ENCODE measurements at regions not wholly inside any gene's neighbourhood (a gene's known extent, or its start where the extent isn't known, plus 50 kb on each side); places are given as distances from the start of the nearest gene placed in this dataset.
A peak's percentile ranks its signal among the peaks of the same experiment; 100 is the strongest.

DNA sequence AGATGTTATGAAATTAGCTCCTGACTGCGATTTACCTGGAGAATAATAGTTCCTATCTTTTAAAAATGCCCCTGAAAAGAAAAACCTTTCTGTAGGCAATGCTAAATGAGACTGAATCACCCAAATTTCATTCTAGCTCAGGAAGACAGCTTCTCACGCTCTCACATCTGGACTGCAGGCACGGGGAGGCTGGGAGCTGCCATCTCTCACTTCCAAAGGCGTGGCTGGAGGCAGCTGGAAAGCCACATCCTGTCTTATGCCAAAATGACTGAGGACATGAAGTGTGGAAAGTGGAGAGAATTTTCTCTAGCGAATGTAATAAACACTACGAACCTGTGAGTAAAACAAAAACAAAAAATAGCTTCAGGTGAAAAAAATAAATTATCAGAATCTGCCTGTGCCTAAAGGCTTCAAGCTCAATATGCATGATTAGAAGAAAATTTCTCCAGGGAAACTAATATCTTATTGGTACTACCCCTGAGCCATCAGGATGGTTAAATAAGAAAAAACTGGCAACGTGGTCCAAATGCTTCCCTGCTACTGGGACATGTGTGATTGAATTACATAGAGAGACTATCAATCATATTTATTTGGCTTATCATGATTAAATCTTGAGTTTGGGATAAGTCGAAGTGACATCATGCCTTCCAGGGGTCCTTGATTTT is 58.1 kb upstream of the UBL3 start:
- DNase-seq (ENCODE audit: low read depth): peak; percentile 94
- H3K4me3 ChIP-seq (ENCODE audit: control insufficient read depth, low read depth, low read length): no peak overlapping the region
- TF ChIP-seq CTCF (conservative IDR thresholded peaks at IDR 0.05; ENCODE audit: control insufficient read depth, insufficient read depth, low read depth, low read length): no peak

DNA sequence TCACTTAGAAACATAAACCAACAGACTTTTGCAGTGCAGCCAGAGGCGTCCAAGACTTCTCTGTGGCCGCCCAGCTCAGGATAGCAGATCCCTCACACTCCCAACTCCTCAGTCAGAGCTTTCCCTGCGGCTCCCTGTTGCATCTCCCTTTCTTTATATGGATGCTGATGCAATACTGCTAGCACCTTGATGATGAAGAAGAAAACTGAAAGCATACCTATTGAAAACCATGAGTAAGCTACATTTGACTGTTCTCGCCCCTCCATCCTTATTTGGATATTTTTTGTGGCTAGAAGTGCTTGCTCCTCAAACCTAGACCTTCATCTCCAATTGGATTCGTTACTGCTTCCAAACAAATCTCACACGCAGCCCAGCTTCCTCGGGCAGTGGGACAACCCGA is 57.3 kb upstream of the UBL3 start:
- H3K4me3 ChIP-seq (ENCODE audit: control insufficient read depth, low read depth, low read length): no peak overlapping the region
- DNase-seq (ENCODE audit: low read depth): no peak
- no peak for TF ChIP-seq CTCF (conservative IDR thresholded peaks at IDR 0.05; ENCODE audit: control insufficient read depth, insufficient read depth, low read depth, low read length)

- no peak for DNase-seq (ENCODE audit: low read depth)
- no peak overlapping the region for H3K4me3 ChIP-seq (ENCODE audit: control insufficient read depth, low read depth, low read length)
- no peak for TF ChIP-seq CTCF (conservative IDR thresholded peaks at IDR 0.05; ENCODE audit: control insufficient read depth, insufficient read depth, low read depth, low read length)
Observed at GRCh38 chr13:29906432-29907011, 56.1 kb upstream of the UBL3 start.

- TF ChIP-seq CTCF (conservative IDR thresholded peaks at IDR 0.05; ENCODE audit: control insufficient read depth, insufficient read depth, low read depth, low read length): no peak
- DNase-seq (ENCODE audit: low read depth): peak; percentile 68
- no peak overlapping the region for H3K4me3 ChIP-seq (ENCODE audit: control insufficient read depth, low read depth, low read length)
Observed at GRCh38 chr13:29905845-29906244, 55.4 kb upstream of the UBL3 start.

GRCh38 chr13:29903996-29904395 is 53.6 kb upstream of the UBL3 start:
- no peak for DNase-seq (ENCODE audit: low read depth)
- H3K4me3 ChIP-seq (ENCODE audit: control insufficient read depth, low read depth, low read length): no peak overlapping the region
- no peak for TF ChIP-seq CTCF (conservative IDR thresholded peaks at IDR 0.05; ENCODE audit: control insufficient read depth, insufficient read depth, low read depth, low read length)

GRCh38 chr13:29903543-29903942 is 53.1 kb upstream of the UBL3 start:
- H3K4me3 ChIP-seq (ENCODE audit: control insufficient read depth, low read depth, low read length): no peak overlapping the region
- TF ChIP-seq CTCF (conservative IDR thresholded peaks at IDR 0.05; ENCODE audit: control insufficient read depth, insufficient read depth, low read depth, low read length): no peak
- DNase-seq (ENCODE audit: low read depth): no peak
